ENCODE measurements at regions not wholly inside any gene's neighbourhood (a gene's known extent, or its start where the extent isn't known, plus 50 kb on each side); places are given as distances from the start of the nearest gene placed in this dataset.

GRCh38 chr10:131418681-131419080 is 107.2 kb upstream of the TCERG1L start:
- TF ChIP-seq EZH2 (IDR thresholded peaks at IDR 0.05; ENCODE audit: low read length, unreplicated experiment) (no peak), EZH2phosphoT487 (IDR thresholded peaks at IDR 0.05; ENCODE audit: borderline replicate concordance, low read length) (no peak)
- TF ChIP-seq, protein P1, sequence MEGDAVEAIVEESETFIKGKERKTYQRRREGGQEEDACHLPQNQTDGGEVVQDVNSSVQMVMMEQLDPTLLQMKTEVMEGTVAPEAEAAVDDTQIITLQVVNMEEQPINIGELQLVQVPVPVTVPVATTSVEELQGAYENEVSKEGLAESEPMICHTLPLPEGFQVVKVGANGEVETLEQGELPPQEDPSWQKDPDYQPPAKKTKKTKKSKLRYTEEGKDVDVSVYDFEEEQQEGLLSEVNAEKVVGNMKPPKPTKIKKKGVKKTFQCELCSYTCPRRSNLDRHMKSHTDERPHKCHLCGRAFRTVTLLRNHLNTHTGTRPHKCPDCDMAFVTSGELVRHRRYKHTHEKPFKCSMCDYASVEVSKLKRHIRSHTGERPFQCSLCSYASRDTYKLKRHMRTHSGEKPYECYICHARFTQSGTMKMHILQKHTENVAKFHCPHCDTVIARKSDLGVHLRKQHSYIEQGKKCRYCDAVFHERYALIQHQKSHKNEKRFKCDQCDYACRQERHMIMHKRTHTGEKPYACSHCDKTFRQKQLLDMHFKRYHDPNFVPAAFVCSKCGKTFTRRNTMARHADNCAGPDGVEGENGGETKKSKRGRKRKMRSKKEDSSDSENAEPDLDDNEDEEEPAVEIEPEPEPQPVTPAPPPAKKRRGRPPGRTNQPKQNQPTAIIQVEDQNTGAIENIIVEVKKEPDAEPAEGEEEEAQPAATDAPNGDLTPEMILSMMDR (conservative IDR thresholded peaks at IDR 0.05; ENCODE audit: low read depth, low read length): no peak
